Inferior parietal cortex (tissue), 1 donor: ENCODE measurements at regions not wholly inside any gene's neighbourhood (a gene's known extent, or its start where the extent isn't known, plus 50 kb on each side); places are given as distances from the start of the nearest gene placed in this dataset.
A peak's percentile ranks its signal among the peaks of the same experiment; 100 is the strongest.

Source experiments
- DNase-seq: peaks from one replicate; pipeline ENCODE4 v3.0.0-alpha.2; 2016; ENCODE audit errors: extremely low spot score

GRCh38 chr12:91801048-91801447, 344.6 kb downstream of the BTG1 start:
- no peak for DNase-seq

GRCh38 chr12:91793676-91794075, 352.0 kb downstream of the BTG1 start:
- no peak for DNase-seq

- DNase-seq: no peak
These were observed 353.0 kb downstream of the BTG1 start for GRCh38 chr12:91792597-91792996.

GRCh38 chr12:91786499-91787272, 359.0 kb downstream of the BTG1 start:
- no peak for DNase-seq

GRCh38 chr12:91785655-91786498, 359.8 kb downstream of the BTG1 start:
- DNase-seq: no peak

GRCh38 chr12:91781114-91781513, 364.5 kb downstream of the BTG1 start:
- no peak for DNase-seq

- no peak for DNase-seq
These were observed 366.7 kb downstream of the BTG1 start for GRCh38 chr12:91778938-91779400.

- DNase-seq: no peak
These were observed 367.4 kb downstream of the BTG1 start for GRCh38 chr12:91778091-91778832.

GRCh38 chr12:91777268-91777992, 368.2 kb downstream of the BTG1 start:
- no peak for DNase-seq

- no peak for DNase-seq
These were observed 371.2 kb downstream of the BTG1 start for GRCh38 chr12:91774434-91774921.

- DNase-seq: no peak
These were observed 371.8 kb downstream of the BTG1 start for GRCh38 chr12:91773749-91774429.

- DNase-seq: no peak
These were observed 373.2 kb downstream of the BTG1 start for GRCh38 chr12:91772411-91772810.

GRCh38 chr12:91769736-91770135, 375.9 kb downstream of the BTG1 start:
- DNase-seq: no peak

GRCh38 chr12:91767237-91767636, 378.4 kb downstream of the BTG1 start:
- no peak for DNase-seq

GRCh38 chr12:91766454-91766853, 379.2 kb downstream of the BTG1 start:
- DNase-seq: no peak

GRCh38 chr12:91763654-91764370, 381.8 kb downstream of the BTG1 start:
- no peak for DNase-seq

- no peak for DNase-seq
These were observed 392.0 kb downstream of the BTG1 start for GRCh38 chr12:91753649-91754048.

- DNase-seq: no peak
These were observed 398.7 kb downstream of the BTG1 start for GRCh38 chr12:91746976-91747375.

GRCh38 chr12:91744597-91744996, 401.0 kb downstream of the BTG1 start:
- DNase-seq: no peak

GRCh38 chr12:91743704-91744321, 401.8 kb downstream of the BTG1 start:
- peak; percentile 33 for DNase-seq
